VCaP (cell line): ENCODE measurements at regions not wholly inside any gene's neighbourhood (a gene's known extent, or its start where the extent isn't known, plus 50 kb on each side); places are given as distances from the start of the nearest gene placed in this dataset.

Source experiments
- H3K27ac ChIP-seq: fragments of 450-650 bp; 2 replicates; pipeline ENCODE4 v1.5.1; 2017
- CTCF ChIP-seq: fragments of 450-650 bp; conservative IDR thresholded peaks from 2 replicates; pipeline ENCODE4 v1.5.1; 2017; ENCODE audit warnings: mild to moderate bottlenecking, moderate library complexity

GRCh38 chr14:44300916-44301315, 206.2 kb downstream of the FSCB start:
- no peak for TF ChIP-seq CTCF
- no peak overlapping the region for H3K27ac ChIP-seq

GRCh38 chr14:44297437-44297836, 209.6 kb downstream of the FSCB start:
- no peak for TF ChIP-seq CTCF
- H3K27ac ChIP-seq, result no peak overlapping the region

DNA sequence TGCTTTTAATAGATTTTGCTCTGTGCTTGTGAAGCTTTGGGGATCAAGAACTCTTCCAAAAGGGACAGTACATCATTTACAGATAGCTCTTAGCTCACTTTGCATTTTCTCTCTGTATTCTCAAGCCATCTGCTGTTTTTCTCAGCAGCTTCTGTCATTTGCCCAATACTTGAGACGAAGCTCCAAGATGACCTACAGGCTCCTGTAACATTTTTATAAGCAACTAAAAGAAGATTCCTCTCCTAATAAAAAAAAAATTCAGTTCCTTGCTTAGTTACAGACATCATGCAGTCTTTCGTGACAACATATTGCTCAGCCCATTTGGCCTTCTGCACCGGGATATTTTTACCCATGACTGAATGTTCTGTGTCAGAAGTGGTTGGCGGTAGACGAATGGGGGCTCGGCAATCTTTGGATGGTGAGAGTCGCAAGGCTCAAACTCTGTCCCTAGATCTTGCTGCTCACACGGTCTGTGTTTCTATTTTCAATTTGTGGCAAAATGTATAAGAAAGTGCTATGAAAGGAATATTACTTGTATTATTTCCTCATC, 215.6 kb downstream of the FSCB start:
- no peak overlapping the region for H3K27ac ChIP-seq
- no peak for TF ChIP-seq CTCF

DNA sequence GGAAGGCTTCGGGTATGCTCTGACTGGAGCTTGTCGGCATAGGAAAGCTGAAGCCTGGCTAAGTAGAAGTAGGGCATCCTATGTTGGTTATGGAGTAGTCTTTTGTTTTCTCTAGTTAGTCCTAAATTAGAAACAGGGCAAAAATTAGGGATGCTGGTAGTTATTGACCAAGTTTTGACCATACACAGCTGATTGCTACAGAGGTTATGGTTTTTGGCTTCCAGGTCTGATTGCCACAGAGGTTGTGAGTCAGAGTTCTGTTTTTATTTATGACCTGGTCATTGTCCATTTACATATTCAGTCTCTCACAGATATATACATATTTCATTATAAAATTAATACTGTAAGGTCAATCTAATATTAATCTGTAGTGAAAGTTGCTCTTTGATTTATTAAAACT, 219.2 kb downstream of the FSCB start:
- TF ChIP-seq CTCF, result no peak
- H3K27ac ChIP-seq, result no peak overlapping the region

DNA sequence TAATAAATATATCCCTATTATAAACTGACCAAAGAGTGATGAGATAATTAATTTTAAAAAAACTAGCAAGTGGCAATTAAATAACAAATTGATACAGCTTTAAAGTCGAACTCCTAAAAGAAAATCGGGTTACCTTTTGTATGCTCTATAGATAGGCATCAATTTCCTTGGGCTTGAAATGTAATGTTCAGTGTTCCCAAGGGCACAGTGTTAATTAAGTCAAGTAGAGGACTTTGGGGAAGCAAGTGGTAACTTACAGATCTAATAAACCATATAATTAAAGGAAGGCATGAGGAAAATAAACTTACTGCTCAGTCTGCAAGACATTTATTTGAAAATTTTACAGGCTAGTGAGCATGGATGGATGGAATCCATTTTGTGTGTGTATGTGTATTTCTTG, 220.9 kb downstream of the FSCB start:
- TF ChIP-seq CTCF, result no peak
- no peak overlapping the region for H3K27ac ChIP-seq

DNA sequence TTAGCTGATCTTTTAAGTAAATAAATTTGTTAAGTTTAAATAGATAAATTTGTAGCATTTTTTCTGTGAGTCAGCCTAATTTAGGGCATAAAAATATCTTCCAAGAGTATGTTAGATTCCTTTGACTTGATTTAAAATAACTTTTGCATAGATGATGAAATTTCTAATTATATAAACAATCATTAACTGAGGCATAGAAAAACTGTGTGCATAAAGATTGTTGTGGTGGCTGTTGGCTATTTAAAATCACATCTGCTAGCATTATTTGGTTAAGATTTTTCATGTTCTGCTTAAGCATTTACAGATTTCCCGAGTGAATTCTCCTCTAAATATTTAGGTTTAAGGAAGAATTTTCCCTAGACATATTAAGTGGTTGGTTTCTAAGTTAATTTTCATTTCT, 223.2 kb downstream of the FSCB start:
- TF ChIP-seq CTCF, result no peak
- H3K27ac ChIP-seq, result no peak overlapping the region

- no peak overlapping the region for H3K27ac ChIP-seq
- no peak for TF ChIP-seq CTCF
Measured at GRCh38 chr14:44279357-44279756, 227.7 kb downstream of the FSCB start.
